HG02981 (cell line): ENCODE measurements at regions not wholly inside any gene's neighbourhood (a gene's known extent, or its start where the extent isn't known, plus 50 kb on each side); places are given as distances from the start of the nearest gene placed in this dataset.

Experiments
- ATAC-seq: cut with Tn5 transposase; IDR thresholded peaks from one replicate; pipeline ENCODE4 v1.9.1; 2021; ENCODE audit warnings: mild to moderate bottlenecking, moderate library complexity; ENCODE audit not compliant: unreplicated experiment

- no peak for ATAC-seq
Measured at GRCh38 chr15:39165020-39165706, 415.7 kb upstream of the THBS1 start.

- ATAC-seq, result no peak
Measured at GRCh38 chr15:39167164-39168058, 413.5 kb upstream of the THBS1 start.

- no peak for ATAC-seq
Measured at GRCh38 chr15:39171944-39172368, 408.9 kb upstream of the THBS1 start.

- ATAC-seq, result no peak
Measured at GRCh38 chr15:39172380-39173281, 408.2 kb upstream of the THBS1 start.

- no peak for ATAC-seq
Measured at GRCh38 chr15:39173426-39173825, 407.5 kb upstream of the THBS1 start.

- ATAC-seq, result peak; percentile 64
Measured at GRCh38 chr15:39174332-39174731, 406.5 kb upstream of the THBS1 start.

- ATAC-seq, result no peak
Measured at GRCh38 chr15:39176030-39176429, 404.8 kb upstream of the THBS1 start.

- no peak for ATAC-seq
Measured at GRCh38 chr15:39177561-39177960, 403.3 kb upstream of the THBS1 start.

GRCh38 chr15:39180030-39180429 lies 400.8 kb upstream of the THBS1 start:
- ATAC-seq, result no peak

- no peak for ATAC-seq
Measured at GRCh38 chr15:39180483-39180933, 400.4 kb upstream of the THBS1 start.

- ATAC-seq, result no peak
Measured at GRCh38 chr15:39181056-39181747, 399.7 kb upstream of the THBS1 start.

GRCh38 chr15:39181940-39182339 lies 398.9 kb upstream of the THBS1 start:
- no peak for ATAC-seq

- no peak for ATAC-seq
Measured at GRCh38 chr15:39183164-39183881, 397.6 kb upstream of the THBS1 start.

GRCh38 chr15:39184701-39185390 lies 396.0 kb upstream of the THBS1 start:
- ATAC-seq, result no peak

GRCh38 chr15:39188314-39188713 lies 392.6 kb upstream of the THBS1 start:
- ATAC-seq, result no peak

GRCh38 chr15:39188930-39189329 lies 391.9 kb upstream of the THBS1 start:
- ATAC-seq, result no peak

- no peak for ATAC-seq
Measured at GRCh38 chr15:39191871-39192291, 389.0 kb upstream of the THBS1 start.

- ATAC-seq, result no peak
Measured at GRCh38 chr15:39192351-39192750, 388.5 kb upstream of the THBS1 start.

- ATAC-seq, result no peak
Measured at GRCh38 chr15:39192979-39193560, 387.8 kb upstream of the THBS1 start.
